ENCODE measurements at regions not wholly inside any gene's neighbourhood (a gene's known extent, or its start where the extent isn't known, plus 50 kb on each side); places are given as distances from the start of the nearest gene placed in this dataset.
"Not testable (repeated sequence)": the region's sequence is repeated elsewhere in the genome, so short reads cannot be mapped to it uniquely, and the experiment has no call there.

DNA sequence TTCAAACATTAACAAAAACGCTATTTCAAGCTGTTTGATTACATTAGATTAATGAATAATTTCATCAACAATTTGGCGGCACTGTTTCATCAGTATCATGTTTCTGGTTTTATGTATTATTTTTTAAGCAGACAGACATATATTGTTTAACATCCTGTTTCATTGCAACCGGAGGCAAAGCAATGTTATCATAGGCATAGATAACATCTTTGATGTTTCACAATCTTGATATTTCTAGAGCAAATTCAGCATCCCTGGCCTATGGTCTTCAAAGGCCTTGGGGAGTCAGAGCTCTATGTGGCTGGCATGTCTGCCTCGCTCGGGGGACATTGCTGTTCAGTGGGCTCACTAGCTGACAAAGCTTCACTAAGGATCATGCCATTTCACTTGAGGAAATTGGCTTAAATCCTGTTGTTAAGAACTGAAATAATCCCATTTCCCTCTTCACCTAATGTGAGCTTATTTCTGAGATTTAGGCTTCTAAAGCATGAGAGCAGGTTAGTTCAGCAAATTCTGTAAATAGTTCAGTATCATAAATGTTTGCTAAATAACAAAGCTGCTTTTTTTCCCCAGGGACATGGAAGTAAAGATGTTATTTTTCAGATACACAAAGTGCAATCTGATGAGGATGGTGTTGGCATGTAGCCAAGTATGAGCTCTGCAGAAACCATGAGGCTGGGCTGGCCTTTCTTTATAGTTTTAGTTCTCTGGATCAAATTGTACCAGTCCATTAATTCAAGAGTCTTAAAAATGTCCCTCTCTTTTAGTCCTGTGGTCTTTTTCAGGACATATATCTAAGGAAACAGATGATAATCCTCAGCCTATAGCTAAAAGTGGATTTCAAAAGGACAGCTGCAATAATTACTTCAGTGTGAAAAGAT, 941.4 kb downstream of the PLOD2 start:
- DNase-seq, result no peak

DNA sequence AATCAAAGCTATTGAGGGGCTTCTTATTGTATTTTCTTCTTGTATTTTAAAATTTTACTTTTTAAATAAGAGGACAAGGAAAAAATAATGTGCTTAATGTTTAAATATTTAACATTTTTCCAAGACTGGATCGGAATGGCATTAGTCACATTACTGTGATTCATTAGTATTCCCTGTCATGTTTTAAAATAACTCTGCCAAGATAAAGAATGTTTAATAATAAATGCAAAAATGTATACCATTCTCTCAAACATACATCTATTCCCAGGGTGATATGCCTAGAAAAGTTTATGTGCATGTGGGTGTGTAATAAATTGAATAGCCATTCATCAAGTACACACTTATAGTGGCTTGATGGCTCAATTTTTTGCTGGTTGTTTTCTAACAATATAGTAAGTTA, 936.1 kb downstream of the PLOD2 start:
- DNase-seq, result no peak

DNA sequence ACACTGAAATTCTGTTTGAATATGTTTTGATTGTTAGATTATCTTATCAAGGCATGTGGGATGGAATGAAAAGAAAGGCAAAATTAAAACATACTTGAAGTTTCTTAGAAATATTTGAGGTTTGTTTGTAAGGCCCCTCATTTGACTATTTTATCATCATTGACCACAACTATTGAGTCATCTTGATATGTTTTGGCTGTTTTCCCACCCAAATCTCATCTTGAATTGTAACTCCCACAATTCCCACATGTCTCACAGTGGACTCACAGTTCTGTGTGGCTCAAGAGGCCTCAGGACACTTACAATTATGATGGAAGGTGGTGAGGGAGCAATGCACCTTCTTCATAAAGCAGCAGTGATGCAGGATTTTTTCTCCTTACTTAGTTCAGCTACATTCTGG, 917.1 kb downstream of the PLOD2 start:
- DNase-seq, result peak; percentile 18

DNA sequence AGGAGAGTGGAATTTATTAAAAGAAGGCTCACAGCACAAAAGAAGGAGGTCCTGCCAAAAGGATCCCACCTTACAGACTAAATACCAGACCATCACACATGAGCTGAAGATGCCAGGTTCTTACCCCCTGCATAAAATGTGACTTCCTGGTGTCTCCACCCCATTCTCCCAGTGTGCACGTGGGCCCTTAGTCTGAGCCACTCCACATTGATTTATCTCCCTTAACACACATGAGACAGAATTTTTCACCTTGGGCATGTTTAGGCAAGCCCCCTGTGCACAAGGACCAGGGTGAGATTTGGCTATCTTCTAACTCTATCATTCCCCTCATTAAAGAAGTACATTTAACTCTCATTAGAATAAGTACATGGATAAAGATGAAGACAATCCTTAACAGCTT, 916.7 kb downstream of the PLOD2 start:
- DNase-seq, result no peak

DNA sequence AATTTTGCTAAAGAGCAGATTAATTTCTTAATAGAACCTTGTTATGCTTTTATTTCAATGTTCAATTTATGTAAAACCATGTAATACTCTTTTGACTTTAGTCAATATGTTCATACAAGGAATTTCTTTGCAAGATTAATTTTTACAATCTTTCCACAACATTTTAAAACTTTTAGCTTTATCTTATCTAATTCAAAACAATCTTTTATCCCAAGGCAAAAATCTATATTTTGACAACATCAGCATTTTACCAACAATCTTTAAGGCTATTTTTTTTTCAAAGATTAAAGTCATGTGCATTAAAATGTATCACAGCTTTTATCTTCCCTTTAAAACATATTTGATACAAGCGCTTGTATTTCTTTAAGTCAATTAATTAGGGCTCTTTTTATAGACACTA, 914.7 kb downstream of the PLOD2 start:
- no peak for DNase-seq

DNA sequence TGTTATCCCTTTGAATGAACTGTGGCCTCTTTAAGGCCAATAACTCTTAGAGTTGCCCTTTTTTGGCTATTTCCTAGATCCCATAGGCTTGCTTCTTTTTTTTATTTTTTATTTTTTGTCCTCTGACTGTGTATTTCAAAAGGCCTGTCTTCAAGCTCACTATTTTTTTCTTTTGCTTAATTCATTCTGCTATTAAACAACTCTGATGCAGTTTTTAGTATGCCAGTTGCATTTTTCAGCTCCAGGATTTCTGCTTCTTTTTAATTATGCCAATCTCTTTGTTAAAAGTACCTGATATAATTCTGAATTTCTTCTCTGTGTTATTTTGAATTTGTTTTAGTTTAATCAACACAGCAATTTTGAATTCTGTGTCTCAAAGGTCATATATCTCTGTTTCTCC, 912.1 kb downstream of the PLOD2 start:
- no peak for DNase-seq

DNA sequence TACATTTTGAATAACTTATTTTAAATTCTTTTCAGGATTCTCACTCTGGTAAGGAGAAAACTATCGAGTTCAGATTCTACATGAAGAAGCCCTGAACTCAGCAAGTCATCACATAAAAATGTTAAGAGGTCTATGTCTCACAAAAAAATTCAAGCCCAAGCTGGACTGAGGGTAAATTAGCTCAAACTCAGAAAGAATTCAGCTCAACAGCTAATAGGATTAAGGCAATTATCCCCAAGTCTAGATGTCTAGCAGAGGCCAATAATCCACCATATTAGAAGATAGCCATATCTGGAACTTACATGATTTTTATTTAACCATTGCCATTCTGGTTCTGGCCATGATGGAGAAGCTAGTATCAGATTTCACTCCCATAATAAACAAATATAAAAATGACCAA, 909.7 kb downstream of the PLOD2 start:
- DNase-seq, result no peak

DNA sequence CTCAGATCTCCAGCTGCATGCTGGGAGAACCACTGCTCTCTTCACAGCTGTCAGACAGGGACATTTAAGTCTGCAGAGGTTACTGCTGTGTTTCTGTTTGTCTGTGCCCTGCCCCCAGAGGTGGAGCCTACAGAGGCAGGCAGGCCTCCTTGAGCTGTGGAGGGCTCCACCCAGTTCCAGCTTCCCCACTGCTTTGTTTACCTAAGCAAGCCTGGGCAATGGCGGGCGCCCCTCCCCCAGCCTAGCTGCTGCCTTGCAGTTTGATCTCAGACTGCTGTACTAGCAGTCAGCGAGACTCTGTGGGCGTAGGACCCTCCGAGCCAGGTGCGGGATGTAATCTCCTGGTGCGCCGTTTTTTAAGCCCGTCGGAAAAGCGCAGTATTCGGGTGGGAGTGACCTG, 903.0 kb downstream of the PLOD2 start:
- not testable (repeated sequence) for DNase-seq

DNA sequence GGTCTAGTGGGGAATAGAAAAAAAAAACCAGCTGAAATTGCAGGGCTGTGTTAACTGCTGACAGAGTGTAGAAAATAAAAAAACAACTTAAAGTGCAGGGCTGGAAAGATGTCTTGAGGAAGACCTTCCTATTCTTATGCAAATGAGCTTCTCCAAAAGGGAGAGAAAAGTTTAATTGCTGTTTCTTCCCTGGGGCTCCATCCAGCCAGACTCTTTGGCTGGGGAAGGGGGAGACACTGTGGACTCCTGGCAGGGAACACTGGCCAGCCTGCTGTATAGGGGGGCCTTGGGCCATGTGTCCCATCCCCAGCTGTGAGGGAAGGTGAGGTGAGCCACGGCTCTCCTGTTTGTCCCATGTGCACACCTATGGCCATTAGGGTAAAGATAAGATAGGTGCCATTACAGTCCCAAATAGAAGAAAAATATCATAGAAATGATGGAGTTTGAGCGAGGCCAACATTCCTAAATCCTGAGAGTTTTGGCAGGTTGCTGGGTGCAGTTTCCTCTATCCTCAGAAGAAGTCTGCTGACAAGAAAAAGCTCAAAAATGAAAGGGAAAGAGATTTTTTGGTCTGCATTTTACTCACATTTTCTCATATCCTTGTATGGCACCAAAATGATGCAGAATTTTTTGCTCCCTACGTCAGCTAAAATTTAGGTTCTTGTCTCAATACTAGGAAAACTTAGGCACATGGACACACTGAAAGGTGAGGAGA, 901.7 kb downstream of the PLOD2 start:
- DNase-seq, result no peak

DNA sequence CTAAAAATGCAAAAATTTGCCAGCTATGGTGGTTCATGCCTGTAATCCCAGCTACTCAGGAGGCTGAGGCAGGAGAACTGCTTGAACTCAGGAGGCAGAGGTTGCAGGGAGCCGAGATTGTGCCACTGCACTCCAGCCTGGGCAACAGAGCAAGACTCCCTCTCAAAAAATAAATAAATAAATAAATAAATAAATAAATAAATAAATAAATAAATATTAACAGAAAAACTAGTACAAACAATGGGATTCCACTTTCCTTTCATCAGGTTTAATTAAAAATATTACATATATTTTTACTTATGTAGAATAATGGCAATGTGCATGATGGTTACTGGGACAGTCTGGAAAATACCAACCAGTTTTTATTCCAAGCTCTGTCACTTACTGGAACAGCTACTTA, 897.5 kb downstream of the PLOD2 start:
- not testable (repeated sequence) for DNase-seq

DNA sequence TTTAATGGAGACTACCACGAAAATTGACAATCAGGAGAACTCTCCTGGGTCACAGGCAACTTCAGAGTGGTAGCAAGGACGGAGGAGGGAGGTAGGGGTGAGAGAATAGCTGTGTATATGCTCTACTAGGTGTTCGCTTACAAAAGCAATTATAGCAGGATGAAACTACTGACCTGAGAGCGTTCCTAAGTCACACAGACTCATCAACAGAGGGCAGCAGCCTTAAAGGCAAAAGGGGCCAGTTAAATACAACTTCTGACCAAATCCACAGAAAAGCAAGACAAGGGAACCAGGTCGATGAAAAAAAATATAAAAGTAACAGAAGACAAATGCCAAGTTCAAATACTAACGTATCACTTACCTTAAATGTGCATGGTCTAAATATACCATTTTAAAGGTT, 894.6 kb downstream of the PLOD2 start:
- DNase-seq, result no peak

DNA sequence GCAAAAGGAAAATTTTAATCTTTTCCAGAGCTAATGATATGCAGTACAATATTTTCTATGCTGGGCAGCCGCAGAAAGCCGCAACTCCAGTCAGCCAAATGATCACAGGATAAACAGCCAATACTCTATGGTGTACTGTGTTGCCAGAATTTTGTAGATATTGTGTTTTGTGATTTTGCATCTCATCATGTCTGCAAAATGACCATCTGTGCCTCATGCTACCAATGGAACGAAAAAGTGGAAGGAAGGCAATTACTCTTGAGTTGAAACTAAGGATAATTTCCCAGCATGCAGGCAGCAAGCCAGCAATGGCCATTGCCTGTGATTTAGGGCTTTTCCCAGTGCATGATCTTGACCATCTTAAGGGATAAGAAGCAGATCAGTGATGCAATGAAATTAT, 891.9 kb downstream of the PLOD2 start:
- no peak for DNase-seq

DNA sequence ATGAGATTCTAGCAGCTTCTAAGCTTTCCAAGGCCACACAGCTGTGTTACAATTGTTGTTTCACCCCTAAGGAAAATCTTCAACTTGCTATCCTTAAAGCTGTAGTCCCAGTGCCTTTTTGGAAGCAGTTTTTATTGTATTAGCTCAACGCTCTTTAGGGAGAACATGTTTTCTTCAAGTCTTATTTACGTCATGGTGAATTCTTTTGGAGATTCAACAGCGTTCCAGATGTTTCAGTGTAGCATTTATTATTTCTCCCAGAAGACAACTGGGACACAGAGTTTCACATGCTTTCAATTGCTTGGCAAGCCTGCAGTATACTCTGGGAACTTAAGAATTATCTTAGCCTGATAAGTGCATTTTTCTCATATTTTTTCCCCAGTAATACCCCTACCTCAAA, 888.3 kb downstream of the PLOD2 start:
- no peak for DNase-seq

DNA sequence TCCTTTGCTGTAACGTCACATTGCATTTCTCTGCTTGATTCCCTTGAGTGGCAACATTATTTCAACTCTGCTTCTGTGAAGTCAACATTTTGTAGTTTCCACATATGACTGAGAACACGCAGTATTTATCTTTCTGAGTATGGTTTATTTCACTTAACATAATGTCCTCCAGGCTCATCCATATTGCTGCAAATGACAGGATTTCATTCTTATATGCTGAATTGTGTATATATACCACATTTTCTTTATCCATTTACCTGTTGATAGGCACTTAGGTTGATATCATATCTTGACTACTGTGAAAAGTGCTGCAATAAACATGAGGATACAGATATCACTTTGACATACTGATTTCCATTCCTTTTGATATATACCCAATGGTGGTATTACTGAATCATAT, 878.5 kb downstream of the PLOD2 start:
- DNase-seq, result no peak

DNA sequence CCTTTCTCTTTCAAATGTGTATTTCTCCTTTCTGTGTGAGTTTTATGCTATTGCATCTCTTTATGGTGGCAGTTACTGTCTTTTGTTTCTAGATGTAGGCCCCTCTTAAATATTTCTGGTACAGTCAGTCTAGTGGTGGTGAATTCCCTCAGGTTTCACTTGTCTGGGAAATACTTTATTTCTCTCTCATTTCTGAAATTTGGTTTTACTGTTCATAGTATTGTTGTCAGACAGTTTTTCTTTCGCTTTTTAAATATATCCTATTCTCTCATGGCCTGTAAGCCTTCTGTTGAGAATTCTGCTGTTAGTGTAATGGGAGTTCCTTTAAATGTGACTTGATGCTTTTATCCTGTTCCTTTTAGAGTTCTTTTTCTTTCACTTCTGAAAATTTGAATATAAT, 874.0 kb downstream of the PLOD2 start:
- no peak for DNase-seq

DNA sequence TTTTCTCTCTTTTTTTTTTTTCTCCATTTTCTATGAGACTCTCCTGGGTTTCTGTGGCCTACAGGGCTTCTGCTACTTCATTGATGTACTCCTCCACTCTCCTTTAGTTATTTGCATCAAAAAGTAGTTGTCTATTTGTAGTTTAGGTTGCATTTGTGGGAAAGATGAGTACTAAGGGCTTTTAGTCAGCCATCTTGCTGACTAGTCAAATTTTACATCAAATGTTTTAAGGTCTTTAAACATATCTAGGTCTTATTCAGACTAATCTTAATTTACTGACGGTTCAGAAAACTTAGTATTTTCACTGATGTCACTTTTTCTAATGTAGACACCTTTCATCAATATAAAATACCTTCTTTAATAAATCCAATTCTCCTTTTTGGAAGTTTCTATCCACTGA, 871.0 kb downstream of the PLOD2 start:
- no peak for DNase-seq

DNA sequence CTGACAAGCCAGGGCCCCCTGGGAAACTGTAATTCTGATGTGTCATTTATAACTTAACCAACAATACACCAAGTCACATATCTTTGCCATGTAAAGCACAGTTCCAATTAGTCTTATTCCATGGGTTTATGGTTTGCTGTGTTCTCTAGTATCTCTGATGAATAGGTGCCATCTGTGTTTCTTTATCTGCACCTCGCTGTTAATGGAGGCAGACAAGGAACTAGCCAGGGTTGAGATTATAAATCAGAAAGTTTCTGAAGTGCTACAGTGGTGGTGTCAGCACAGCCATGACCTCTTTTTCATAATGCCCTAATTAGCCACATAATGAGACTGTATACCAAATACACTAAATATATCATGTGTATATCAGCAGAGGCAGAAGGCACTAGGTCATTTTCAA, 866.4 kb downstream of the PLOD2 start:
- no peak for DNase-seq

DNA sequence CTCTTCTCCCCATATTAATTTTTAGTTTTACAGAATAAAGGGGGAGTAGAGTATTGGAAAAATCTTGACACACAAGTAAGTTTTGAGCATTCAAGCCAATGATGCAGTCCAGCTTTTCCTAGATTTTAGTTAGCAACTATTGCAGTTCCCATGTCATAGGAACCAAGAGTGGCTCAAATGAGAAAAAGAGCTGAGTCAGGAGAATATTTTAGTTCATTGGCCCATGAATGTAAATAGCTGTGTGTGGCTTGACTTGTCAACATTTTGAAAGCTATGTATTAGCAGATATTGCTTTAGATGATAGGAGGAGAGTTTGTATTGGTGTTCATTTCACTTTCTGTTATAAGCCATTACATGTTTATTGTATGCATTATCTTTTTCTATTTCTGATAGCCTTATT, 853.7 kb downstream of the PLOD2 start:
- DNase-seq, result no peak

DNA sequence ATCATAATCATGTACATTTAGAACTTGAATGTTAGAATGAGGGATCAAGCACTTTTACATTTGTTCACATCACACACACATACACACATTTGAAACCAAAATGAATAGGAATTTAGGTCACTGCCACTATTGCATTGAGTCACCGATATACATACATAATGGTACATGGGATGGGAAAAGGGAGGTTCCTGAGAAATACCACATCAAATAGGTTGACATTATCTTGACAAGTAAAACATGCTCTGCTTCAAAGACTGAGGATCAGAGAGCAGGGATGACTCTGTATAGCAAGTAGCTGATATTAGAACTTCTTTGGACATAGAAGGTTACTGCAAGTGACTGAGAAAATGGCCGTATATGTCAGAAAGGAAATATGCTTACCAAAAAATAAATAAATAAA, 847.2 kb downstream of the PLOD2 start:
- no peak for DNase-seq

DNA sequence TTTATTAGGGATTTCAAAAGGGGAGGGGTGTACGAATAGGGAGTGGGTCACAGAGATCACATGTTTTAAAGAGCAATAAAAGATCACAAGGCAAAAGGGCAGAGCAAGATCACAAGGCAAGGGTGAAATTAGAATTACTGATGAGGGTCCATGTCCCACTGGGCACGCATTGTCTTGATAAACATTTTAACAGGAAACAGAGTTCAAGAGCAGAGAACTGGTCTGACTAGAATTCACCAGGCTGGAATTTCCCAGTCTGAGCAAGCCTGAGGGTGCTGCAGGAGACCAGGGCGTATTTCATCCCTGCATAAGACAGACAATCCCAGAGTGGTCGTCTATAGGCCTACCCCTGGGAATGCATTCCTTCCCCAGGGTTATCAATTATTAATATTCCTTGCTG, 844.7 kb downstream of the PLOD2 start:
- not testable (repeated sequence) for DNase-seq

DNA sequence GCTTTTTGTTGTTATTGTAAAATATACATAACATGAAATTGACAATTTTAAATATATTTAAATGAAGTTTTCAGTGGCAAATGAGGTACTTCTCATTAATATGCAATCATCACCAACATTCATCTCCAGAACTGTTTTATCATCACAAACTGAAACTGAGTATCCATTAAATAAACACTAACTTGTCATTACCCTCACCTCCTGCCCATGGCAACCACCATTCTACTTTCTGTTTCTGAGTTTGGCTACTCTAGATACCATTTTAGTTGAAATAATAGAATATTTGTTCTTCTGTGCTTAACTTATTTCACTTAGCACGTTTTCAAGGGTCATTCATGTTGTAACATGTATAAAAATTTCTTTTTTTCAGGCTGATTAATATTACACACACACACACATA, 834.3 kb downstream of the PLOD2 start:
- no peak for DNase-seq

DNA sequence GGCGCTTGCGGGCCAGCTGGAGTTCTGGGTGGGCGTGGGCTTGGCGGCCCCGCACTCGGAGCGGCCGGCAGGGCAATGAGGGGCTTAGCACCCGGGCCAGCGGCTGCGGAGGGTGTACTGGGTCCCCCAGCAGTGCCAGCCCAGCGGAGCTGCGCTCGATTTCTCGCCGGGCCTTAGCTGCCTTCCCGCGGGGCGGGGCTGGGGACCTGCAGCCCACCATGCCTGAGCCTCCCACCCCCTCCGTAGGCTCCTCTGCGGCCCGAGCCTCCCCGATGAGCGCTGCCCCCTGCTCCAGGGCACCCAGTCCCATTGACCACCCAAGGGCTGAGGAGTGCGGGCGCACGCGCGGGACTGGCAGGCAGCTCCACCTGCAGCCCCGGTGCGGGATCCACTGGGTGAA, 827.6 kb downstream of the PLOD2 start:
- not testable (repeated sequence) for DNase-seq

DNA sequence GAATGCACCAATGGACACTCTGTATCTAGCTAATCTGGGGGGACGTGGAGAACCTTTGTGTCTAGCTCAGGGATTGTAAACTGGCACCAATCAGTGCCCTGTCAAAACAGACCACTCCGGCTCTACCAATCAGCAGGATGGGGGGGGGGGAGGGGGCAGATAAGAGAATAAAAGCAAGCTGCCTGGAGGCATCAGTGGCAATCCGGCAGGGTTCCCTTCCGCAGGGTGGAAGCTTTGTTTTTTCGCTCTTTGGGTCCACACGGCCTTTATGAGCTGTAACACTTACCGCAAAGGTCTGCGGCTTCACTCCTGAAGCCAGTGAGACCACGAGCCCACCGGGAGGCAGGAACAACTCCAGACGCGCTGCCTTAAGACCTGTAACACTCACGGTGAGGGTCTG, 827.1 kb downstream of the PLOD2 start:
- DNase-seq, result no peak

DNA sequence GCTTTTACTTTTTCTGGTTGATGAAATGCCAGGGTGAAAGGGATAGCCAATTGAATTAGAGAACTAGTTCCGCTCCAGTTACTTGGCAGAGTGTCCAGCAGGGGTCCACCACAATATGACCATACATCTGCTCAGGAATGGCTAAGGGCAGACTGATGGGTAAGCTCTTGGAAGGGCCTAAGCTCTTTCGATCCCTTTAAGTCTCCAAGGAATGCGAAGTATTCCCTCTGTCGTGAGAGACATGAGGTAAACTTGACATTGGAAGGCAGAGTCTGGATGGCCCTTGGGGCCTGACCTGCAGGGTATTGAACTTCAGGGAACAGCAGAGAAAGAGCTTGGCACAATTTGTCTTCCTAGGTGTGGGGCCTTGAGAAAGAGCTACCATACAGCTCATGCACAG, 805.8 kb downstream of the PLOD2 start:
- no peak for DNase-seq

DNA sequence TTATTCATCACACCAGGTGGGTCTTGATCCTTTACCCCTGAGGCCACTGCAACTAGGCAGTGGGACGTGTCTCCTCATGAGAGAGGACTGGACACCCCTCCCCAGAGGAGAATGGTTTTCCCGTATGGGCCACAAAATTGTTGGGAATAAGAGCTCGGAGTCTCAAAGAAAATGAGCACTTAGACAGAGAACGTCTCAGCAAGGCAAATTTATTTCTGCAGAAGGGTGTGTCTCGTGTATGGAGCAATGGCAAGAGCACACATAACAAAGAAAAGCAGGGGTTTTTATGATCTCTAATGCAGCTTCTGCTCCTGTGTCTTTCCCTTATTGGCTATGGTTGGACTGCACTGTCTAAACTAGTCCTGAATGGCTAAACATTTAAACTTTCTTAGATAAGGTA, 803.5 kb downstream of the PLOD2 start:
- DNase-seq, result no peak

Measured in T1000 (cell line).